ENCODE measurements at regions not wholly inside any gene's neighbourhood (a gene's known extent, or its start where the extent isn't known, plus 50 kb on each side); places are given as distances from the start of the nearest gene placed in this dataset.

DNA sequence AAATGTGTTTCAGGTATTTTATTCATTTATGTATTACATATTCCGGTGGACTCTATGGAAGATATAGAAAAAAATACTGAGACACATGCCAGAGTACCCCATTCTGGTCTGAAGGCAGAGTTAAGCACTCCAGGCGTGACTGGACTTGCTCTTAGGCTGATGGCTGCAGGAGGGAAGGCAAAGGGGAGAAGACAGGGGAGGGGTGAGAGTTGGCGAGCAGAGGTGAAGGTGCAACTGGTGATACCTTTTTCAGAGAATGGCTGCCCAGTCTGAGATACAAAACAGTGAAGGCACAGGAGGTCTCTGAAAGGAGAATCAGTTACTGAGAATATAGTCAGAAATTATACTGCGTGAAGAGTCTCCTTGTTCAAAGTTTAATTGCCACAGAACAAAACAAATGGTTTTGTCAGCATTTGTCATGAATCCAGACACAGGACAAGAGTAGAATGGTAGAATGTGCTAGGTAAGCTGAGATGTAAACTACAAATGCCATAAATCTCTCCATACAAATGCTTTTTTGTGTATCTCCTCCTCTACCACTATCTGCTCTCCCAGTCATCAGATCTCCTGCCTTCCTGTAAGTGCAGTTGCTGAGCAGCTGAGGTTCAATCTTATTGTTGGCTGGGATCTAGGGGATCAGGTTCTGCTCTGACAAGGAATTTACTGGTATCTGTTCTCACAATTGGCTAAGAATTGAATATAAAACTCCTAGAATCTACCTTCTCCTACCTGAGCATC, 104.2 kb upstream of the DST start:
- Histone ChIP-seq H3K36me3 (ENCODE audit: control insufficient read depth, insufficient read depth, low read length) (no peaks in the 10 kb centered on the region), H3K27me3 (ENCODE audit: control insufficient read depth, insufficient read depth, low read length, poor library complexity, severe bottlenecking) (no peaks in the 10 kb centered on the region), H3K9ac (ENCODE audit: extremely low read depth, low read length, poor library complexity, severe bottlenecking) (no peak overlapping the region), H3K4me3 (ENCODE audit: low read length) (no peak overlapping the region), H3K27ac (ENCODE audit: low read depth, low read length) (no peak overlapping the region), H3K4me1 (ENCODE audit: control insufficient read depth, insufficient read depth, low read length) (peaks cover 26% of the 10 kb centered on the region), H3K9me3 (ENCODE audit: control insufficient read depth, low read length) (no peaks in the 10 kb centered on the region)
- peak overlapping the region; percentile 9 for H3K27ac Mint-ChIP-seq
- 87 to 100% methylated on average over 2 to 4 of the region's 4 CpGs for WGBS, 2 experiments (ENCODE audit: insufficient coverage in 1 of 2, insufficient read length in 1 of 2)
- no peaks in the 10 kb centered on the region for H3K9me3 Mint-ChIP-seq
- H3K36me3 Mint-ChIP-seq (ENCODE audit: low read depth) = no peaks in the 10 kb centered on the region
- H3K4me3 Mint-ChIP-seq = no peak overlapping the region
- no peaks in the 10 kb centered on the region for H3K27me3 Mint-ChIP-seq (ENCODE audit: insufficient read depth)
- peaks cover 51% of the 10 kb centered on the region for H3K4me1 Mint-ChIP-seq
- DNase-seq = peak; percentile 58
- TF ChIP-seq, protein P1, sequence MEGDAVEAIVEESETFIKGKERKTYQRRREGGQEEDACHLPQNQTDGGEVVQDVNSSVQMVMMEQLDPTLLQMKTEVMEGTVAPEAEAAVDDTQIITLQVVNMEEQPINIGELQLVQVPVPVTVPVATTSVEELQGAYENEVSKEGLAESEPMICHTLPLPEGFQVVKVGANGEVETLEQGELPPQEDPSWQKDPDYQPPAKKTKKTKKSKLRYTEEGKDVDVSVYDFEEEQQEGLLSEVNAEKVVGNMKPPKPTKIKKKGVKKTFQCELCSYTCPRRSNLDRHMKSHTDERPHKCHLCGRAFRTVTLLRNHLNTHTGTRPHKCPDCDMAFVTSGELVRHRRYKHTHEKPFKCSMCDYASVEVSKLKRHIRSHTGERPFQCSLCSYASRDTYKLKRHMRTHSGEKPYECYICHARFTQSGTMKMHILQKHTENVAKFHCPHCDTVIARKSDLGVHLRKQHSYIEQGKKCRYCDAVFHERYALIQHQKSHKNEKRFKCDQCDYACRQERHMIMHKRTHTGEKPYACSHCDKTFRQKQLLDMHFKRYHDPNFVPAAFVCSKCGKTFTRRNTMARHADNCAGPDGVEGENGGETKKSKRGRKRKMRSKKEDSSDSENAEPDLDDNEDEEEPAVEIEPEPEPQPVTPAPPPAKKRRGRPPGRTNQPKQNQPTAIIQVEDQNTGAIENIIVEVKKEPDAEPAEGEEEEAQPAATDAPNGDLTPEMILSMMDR (conservative IDR thresholded peaks at IDR 0.05) = no peak

DNA sequence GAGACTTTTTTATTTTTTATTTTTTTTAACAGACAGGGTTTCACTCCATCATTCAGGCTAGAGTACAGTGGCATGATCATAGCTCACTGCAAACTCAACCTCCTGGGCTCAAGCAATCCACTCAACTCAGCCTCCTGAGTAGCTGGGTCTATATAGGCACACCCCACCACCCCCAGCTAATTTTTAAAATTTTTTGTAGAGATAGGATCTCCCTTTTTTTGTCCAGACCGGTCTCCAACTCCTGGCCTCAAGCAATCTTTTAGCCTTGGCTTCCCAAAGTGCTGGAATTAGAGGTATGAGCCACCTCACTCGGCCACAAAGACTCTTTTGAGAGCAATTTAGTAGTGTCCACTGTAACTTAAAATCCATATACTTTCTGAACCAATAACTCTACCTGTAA, 103.3 kb upstream of the DST start:
- no peaks in the 10 kb centered on the region for H3K9me3 Mint-ChIP-seq
- no peak overlapping the region for H3K4me3 Mint-ChIP-seq
- no peaks in the 10 kb centered on the region for H3K36me3 Mint-ChIP-seq (ENCODE audit: low read depth)
- Histone ChIP-seq H3K9me3 (ENCODE audit: control insufficient read depth, low read length) (no peaks in the 10 kb centered on the region), H3K27ac (ENCODE audit: low read depth, low read length) (no peak overlapping the region), H3K9ac (ENCODE audit: extremely low read depth, low read length, poor library complexity, severe bottlenecking) (no peak overlapping the region), H3K36me3 (ENCODE audit: control insufficient read depth, insufficient read depth, low read length) (no peaks in the 10 kb centered on the region), H3K4me3 (ENCODE audit: low read length) (no peak overlapping the region), H3K27me3 (ENCODE audit: control insufficient read depth, insufficient read depth, low read length, poor library complexity, severe bottlenecking) (no peaks in the 10 kb centered on the region), H3K4me1 (ENCODE audit: control insufficient read depth, insufficient read depth, low read length) (peaks cover 20% of the 10 kb centered on the region)
- no peaks in the 10 kb centered on the region for H3K27me3 Mint-ChIP-seq (ENCODE audit: insufficient read depth)
- H3K27ac Mint-ChIP-seq = peak overlapping the region; percentile 56
- WGBS, 2 experiments (ENCODE audit: insufficient coverage in 1 of 2, insufficient read length in 1 of 2) = 88 to 100% methylated on average over 2 of the region's 2 CpGs
- no peak for DNase-seq
- TF ChIP-seq, protein P1 (conservative IDR thresholded peaks at IDR 0.05) = no peak
- peaks cover 46% of the 10 kb centered on the region for H3K4me1 Mint-ChIP-seq

DNA sequence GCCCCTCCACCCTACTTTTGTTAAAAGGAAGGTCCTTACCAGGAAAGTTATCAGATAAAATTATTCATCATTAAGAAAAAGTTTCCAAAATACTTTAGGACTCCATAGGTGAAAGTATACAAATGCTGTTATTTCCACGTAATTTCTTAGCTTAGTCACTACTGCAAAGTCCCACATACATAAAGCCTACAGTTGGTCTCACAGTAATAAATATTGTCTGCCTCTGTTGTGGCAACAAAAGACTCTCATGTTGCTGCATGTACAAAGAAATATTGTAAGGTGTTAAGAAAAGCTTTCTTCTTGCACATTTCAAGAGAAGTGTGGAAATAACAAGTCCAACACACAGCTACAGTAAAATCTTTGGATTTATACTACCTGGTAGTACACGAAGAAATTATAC, 102.4 kb upstream of the DST start:
- H3K36me3 Mint-ChIP-seq (ENCODE audit: low read depth) = no peaks in the 10 kb centered on the region
- no peak overlapping the region for H3K27ac Mint-ChIP-seq
- Histone ChIP-seq H3K36me3 (ENCODE audit: control insufficient read depth, insufficient read depth, low read length) (no peaks in the 10 kb centered on the region), H3K4me1 (ENCODE audit: control insufficient read depth, insufficient read depth, low read length) (peaks cover 20% of the 10 kb centered on the region), H3K9ac (ENCODE audit: extremely low read depth, low read length, poor library complexity, severe bottlenecking) (no peak overlapping the region), H3K9me3 (ENCODE audit: control insufficient read depth, low read length) (no peaks in the 10 kb centered on the region), H3K27me3 (ENCODE audit: control insufficient read depth, insufficient read depth, low read length, poor library complexity, severe bottlenecking) (no peaks in the 10 kb centered on the region), H3K27ac (ENCODE audit: low read depth, low read length) (no peak overlapping the region), H3K4me3 (ENCODE audit: low read length) (no peak overlapping the region)
- no peaks in the 10 kb centered on the region for H3K27me3 Mint-ChIP-seq (ENCODE audit: insufficient read depth)
- H3K9me3 Mint-ChIP-seq = no peaks in the 10 kb centered on the region
- DNase-seq = no peak
- H3K4me3 Mint-ChIP-seq = no peak overlapping the region
- peaks cover 43% of the 10 kb centered on the region for H3K4me1 Mint-ChIP-seq
- TF ChIP-seq, protein P1 (conservative IDR thresholded peaks at IDR 0.05) = no peak
- WGBS, 2 experiments (ENCODE audit: insufficient coverage in 1 of 2, insufficient read length in 1 of 2) = 82% methylated on average over 1 of the region's 2 CpGs; no CpG with 5 or more reads in 1 of the 2 experiments
